GM12878 (cell line): ENCODE measurements at regions not wholly inside any gene's neighbourhood (a gene's known extent, or its start where the extent isn't known, plus 50 kb on each side); places are given as distances from the start of the nearest gene placed in this dataset.

Experiments
- CBX3 ChIP-seq: fragments of 200-600 bp; sonication (generic); IDR thresholded peaks from 2 replicates; pipeline ENCODE4 v1.6.1; 2016; ENCODE audit warnings: low read depth, borderline replicate concordance
- EZH2 ChIP-seq: IDR thresholded peaks from 2 replicates; pipeline ENCODE4 v1.6.1; 2012; ENCODE audit warnings: low read depth, mild to moderate bottlenecking, control low read depth, inconsistent platforms, low read length, borderline replicate concordance; ENCODE audit not compliant: control insufficient read depth
- PAX5 ChIP-seq: IDR thresholded peaks from 2 replicates; pipeline ENCODE4 v1.6.1; 2011; ENCODE audit warnings: low read depth, low read length, borderline replicate concordance
- POLR2AphosphoS5 ChIP-seq: IDR thresholded peaks from 2 replicates; pipeline ENCODE4 v1.6.1; 2011; ENCODE audit warnings: mild to moderate bottlenecking, low read length, inconsistent platforms
- SMAD1 ChIP-seq: fragments of 450-650 bp; IDR thresholded peaks from 2 replicates; pipeline ENCODE4 v1.6.1; 2018; ENCODE audit warnings: mild to moderate bottlenecking, low read depth; ENCODE audit not compliant: partially characterized antibody
- SMAD5 ChIP-seq: IDR thresholded peaks from 2 replicates; pipeline ENCODE4 v1.6.1; 2016; ENCODE audit warnings: antibody characterized with exemption, low read depth
- SMC3 ChIP-seq: IDR thresholded peaks from 2 replicates; pipeline ENCODE4 v1.6.1; 2011; ENCODE audit warnings: low read length, improper control_type of control experiment, borderline replicate concordance
- SUZ12 ChIP-seq: fragments of 200-600 bp; sonication (generic); IDR thresholded peaks from one replicate; pipeline ENCODE4 v1.6.1; 2018; ENCODE audit warnings: antibody characterized with exemption, mild to moderate bottlenecking; ENCODE audit not compliant: unreplicated experiment
- ZNF217 ChIP-seq: fragments of 450-650 bp; IDR thresholded peaks from 2 replicates; pipeline ENCODE4 v1.6.1; 2017; ENCODE audit warnings: antibody characterized with exemption, mild to moderate bottlenecking
- ZNF622 ChIP-seq: fragments of 450-650 bp; IDR thresholded peaks from 2 replicates; pipeline ENCODE4 v1.6.1; 2017; ENCODE audit warnings: mild to moderate bottlenecking, inconsistent platforms
- TF ChIP-seq, protein P1 (sequence below), 3 experiments: IDR thresholded peaks in 2 of 3; conservative IDR thresholded peaks in 1 of 3; 2 replicates each; pipeline ENCODE4 v1.5.1; 2011; ENCODE audit warnings: low read depth in 3 of 3, low read length in 3 of 3, mild to moderate bottlenecking in 3 of 3, control low read depth in 2 of 3, moderate library complexity in 2 of 3, inconsistent platforms in 1 of 3, mixed read lengths in 1 of 3; ENCODE audit not compliant: control insufficient read depth in 2 of 3, insufficient read depth in 1 of 3; ENCODE audit errors: extremely low read depth in 1 of 3
- TF ChIP-seq, protein P2 (sequence below): IDR thresholded peaks from 2 replicates; pipeline ENCODE4 v1.6.1; 2012; ENCODE audit warnings: low read depth, low read length, improper control_type of control experiment
- TF ChIP-seq, protein P3 (sequence below): IDR thresholded peaks from 2 replicates; pipeline ENCODE4 v1.6.1; 2012; ENCODE audit warnings: mild to moderate bottlenecking, low read depth, low read length

DNA sequence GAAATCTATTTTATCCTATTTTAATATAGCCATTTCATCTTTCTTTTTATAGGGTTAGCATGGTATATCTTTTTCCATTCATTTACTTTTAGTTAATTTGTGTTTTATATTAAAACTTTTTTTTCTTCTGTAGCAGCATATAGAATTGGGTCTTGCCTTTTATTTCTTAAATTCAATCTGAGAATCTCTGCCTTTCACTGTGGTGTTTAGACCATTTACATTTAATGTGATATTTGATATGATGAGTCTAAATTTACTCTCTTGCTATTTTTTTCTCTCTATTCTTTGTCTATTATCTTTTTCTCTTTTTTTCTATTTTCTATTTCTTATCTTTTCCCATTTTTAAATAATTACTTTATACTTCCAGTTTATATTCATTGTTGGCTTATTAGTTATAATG is 105.4 kb upstream of the HAND2 start:
- TF ChIP-seq POLR2AphosphoS5 (no peak), PAX5 (no peak), SMAD1 (no peak), EZH2 (no peak), SMC3 (no peak), ZNF622 (no peak), SUZ12 (no peak), SMAD5 (no peak), ZNF217 (no peak), CBX3 (no peak)
- TF ChIP-seq, protein P1, sequence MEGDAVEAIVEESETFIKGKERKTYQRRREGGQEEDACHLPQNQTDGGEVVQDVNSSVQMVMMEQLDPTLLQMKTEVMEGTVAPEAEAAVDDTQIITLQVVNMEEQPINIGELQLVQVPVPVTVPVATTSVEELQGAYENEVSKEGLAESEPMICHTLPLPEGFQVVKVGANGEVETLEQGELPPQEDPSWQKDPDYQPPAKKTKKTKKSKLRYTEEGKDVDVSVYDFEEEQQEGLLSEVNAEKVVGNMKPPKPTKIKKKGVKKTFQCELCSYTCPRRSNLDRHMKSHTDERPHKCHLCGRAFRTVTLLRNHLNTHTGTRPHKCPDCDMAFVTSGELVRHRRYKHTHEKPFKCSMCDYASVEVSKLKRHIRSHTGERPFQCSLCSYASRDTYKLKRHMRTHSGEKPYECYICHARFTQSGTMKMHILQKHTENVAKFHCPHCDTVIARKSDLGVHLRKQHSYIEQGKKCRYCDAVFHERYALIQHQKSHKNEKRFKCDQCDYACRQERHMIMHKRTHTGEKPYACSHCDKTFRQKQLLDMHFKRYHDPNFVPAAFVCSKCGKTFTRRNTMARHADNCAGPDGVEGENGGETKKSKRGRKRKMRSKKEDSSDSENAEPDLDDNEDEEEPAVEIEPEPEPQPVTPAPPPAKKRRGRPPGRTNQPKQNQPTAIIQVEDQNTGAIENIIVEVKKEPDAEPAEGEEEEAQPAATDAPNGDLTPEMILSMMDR (IDR thresholded peaks at IDR 0.05 in 2 of 3, conservative IDR thresholded peaks at IDR 0.05 in 1 of 3; ENCODE audit: control insufficient read depth in 2 of 3, extremely low read depth in 1 of 3, insufficient read depth in 1 of 3, low read depth in 3 of 3, low read length in 3 of 3), result no peak
- TF ChIP-seq, protein P2, sequence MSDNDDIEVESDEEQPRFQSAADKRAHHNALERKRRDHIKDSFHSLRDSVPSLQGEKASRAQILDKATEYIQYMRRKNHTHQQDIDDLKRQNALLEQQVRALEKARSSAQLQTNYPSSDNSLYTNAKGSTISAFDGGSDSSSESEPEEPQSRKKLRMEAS, result no peak
- TF ChIP-seq, protein P3, sequence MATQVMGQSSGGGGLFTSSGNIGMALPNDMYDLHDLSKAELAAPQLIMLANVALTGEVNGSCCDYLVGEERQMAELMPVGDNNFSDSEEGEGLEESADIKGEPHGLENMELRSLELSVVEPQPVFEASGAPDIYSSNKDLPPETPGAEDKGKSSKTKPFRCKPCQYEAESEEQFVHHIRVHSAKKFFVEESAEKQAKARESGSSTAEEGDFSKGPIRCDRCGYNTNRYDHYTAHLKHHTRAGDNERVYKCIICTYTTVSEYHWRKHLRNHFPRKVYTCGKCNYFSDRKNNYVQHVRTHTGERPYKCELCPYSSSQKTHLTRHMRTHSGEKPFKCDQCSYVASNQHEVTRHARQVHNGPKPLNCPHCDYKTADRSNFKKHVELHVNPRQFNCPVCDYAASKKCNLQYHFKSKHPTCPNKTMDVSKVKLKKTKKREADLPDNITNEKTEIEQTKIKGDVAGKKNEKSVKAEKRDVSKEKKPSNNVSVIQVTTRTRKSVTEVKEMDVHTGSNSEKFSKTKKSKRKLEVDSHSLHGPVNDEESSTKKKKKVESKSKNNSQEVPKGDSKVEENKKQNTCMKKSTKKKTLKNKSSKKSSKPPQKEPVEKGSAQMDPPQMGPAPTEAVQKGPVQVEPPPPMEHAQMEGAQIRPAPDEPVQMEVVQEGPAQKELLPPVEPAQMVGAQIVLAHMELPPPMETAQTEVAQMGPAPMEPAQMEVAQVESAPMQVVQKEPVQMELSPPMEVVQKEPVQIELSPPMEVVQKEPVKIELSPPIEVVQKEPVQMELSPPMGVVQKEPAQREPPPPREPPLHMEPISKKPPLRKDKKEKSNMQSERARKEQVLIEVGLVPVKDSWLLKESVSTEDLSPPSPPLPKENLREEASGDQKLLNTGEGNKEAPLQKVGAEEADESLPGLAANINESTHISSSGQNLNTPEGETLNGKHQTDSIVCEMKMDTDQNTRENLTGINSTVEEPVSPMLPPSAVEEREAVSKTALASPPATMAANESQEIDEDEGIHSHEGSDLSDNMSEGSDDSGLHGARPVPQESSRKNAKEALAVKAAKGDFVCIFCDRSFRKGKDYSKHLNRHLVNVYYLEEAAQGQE, result no peak
